HepG2 (cell line): ENCODE measurements at regions not wholly inside any gene's neighbourhood (a gene's known extent, or its start where the extent isn't known, plus 50 kb on each side); places are given as distances from the start of the nearest gene placed in this dataset.
A peak's percentile ranks its signal among the peaks of the same experiment; 100 is the strongest.

ENCODE experiments used
- ATAC-seq: fragments of 200-7000 bp; cut with Tn5 transposase; 3 replicates; pipeline ENCODE4 v1.9.1; 2020; ENCODE audit warnings: mild to moderate bottlenecking, moderate library complexity
- BruUV-seq: library from RNA; stranded (reverse); fragments of 400-500 nt; replicated peaks from 2 replicates; lab custom pipeline; 2021; lab: Mats Ljungman, UMichigan
- CTCF ChIA-PET: fragments of 300-600 bp; formaldehyde crosslinking; extraction: SDS; loops from one replicate; lab custom pipeline; 2021; ENCODE audit warnings: low total read pairs, inconsistent platforms, low intra/inter-chr PET ratio; lab: Yijun Ruan, JAX
- POLR2A ChIA-PET: fragments of 350-600 bp; sonication (Branson Sonifier 250); formaldehyde crosslinking; loops from one replicate; lab custom pipeline; 2020; ENCODE audit warnings: antibody characterized with exemption, inconsistent platforms; lab: Yijun Ruan, JAX
- DNase-seq: peaks from one replicate; pipeline ENCODE4 v3.0.0-alpha.2; 2015; ENCODE audit warnings: low spot score
- FAIRE-seq: peaks from 3 replicates; lab custom pipeline; 2011; peaks lifted over from hg19 to GRCh38; lab: Jason Lieb, UNC
- H2AFZ ChIP-seq: one replicate; pipeline ENCODE4 v1.6.1; 2011; ENCODE audit warnings: low read length, inconsistent platforms
- H3K27ac ChIP-seq: fragments of 300-600 bp; 3 replicates; pipeline ENCODE4 v1.8.0; 2011; ENCODE audit warnings: mixed run types, mild to moderate bottlenecking, mixed read lengths, low read length, inconsistent platforms; ENCODE audit not compliant: insufficient read depth; ENCODE audit errors: extremely low read length
- H3K27me3 ChIP-seq, 2 experiments: fragments of 200-600 bp in 1 of 2; 2 replicates in 1 of 2; 3 replicates in 1 of 2; pipeline versions ENCODE4 v1.6.0 to v1.8.0; 2011; ENCODE audit warnings: low read length in 2 of 2, mild to moderate bottlenecking in 2 of 2, moderate library complexity in 2 of 2, inconsistent platforms in 1 of 2; ENCODE audit not compliant: insufficient read depth in 2 of 2, control insufficient read depth in 1 of 2
- H3K36me3 ChIP-seq, 2 experiments: fragments of 200-600 bp in 1 of 2; replicated peaks in 1 of 2; 2 replicates in 1 of 2; 3 replicates in 1 of 2; pipeline versions ENCODE4 v1.5.1 to v1.8.0; 2011; ENCODE audit warnings: low read length in 2 of 2, inconsistent platforms in 1 of 2; ENCODE audit not compliant: insufficient read depth in 2 of 2, control insufficient read depth in 1 of 2
- H3K4me1 ChIP-seq: 2 replicates; pipeline ENCODE4 v1.5.1; 2012; ENCODE audit warnings: low read length, inconsistent platforms; ENCODE audit not compliant: insufficient read depth
- H3K4me2 ChIP-seq: 2 replicates; pipeline ENCODE4 v1.6.0; 2011; ENCODE audit warnings: low read depth, low read length, inconsistent platforms
- H3K4me3 ChIP-seq, 3 experiments: fragments of 200-600 bp in 1 of 3; sonication (generic), shearing (Covaris generic) in 1 of 3; replicated peaks in 1 of 3; 2 replicates each; pipeline ENCODE4 v1.5.1; 2011 to 2016; ENCODE audit warnings: low read length in 3 of 3, inconsistent platforms in 2 of 3, low read depth in 2 of 3, mild to moderate bottlenecking in 2 of 3, control low read depth in 1 of 3, mixed read lengths in 1 of 3; ENCODE audit not compliant: insufficient read depth in 1 of 3
- H3K79me2 ChIP-seq: one replicate; pipeline ENCODE4 v1.6.1; 2011; ENCODE audit warnings: low read length, inconsistent platforms; ENCODE audit not compliant: insufficient read depth
- H3K9ac ChIP-seq: 2 replicates; pipeline ENCODE4 v1.6.0; 2011; ENCODE audit warnings: mild to moderate bottlenecking, low read depth, low read length, inconsistent platforms; ENCODE audit not compliant: insufficient read depth
- H3K9me3 ChIP-seq: 2 replicates; pipeline ENCODE4 v1.5.1; 2012; ENCODE audit warnings: mild to moderate bottlenecking, low read length
- H4K20me1 ChIP-seq: 2 replicates; pipeline ENCODE4 v1.6.0; 2011; ENCODE audit warnings: inconsistent platforms, mild to moderate bottlenecking, low read length, moderate library complexity; ENCODE audit not compliant: insufficient read depth
- ATF7 ChIP-seq, 2 experiments: fragments of 450-650 bp in 1 of 2; sonication (generic) in 1 of 2; formaldehyde crosslinking in 1 of 2; IDR thresholded peaks; 2 replicates each; pipeline versions ENCODE4 v1.4.0 to v1.6.1; 2016 to 2020; ENCODE audit warnings: antibody characterized with exemption in 1 of 2, mild to moderate bottlenecking in 1 of 2, missing genetic modification reagents in 1 of 2
- CREB1 ChIP-seq, 2 experiments: fragments of 450-650 bp in 1 of 2; IDR thresholded peaks; 2 replicates each; pipeline ENCODE4 v1.6.1; 2016 to 2017; ENCODE audit warnings: control low read depth in 1 of 2, mild to moderate bottlenecking in 1 of 2, missing compliant biosample characterization in 1 of 2, missing genetic modification characterization in 1 of 2
- FLYWCH1 ChIP-seq: sonication (generic); formaldehyde crosslinking; IDR thresholded peaks from 2 replicates; pipeline ENCODE4 v1.8.1; 2023; ENCODE audit warnings: mild to moderate bottlenecking, missing genetic modification reagents
- HNF4G ChIP-seq, 2 experiments: sonication (generic) in 1 of 2; formaldehyde crosslinking in 1 of 2; IDR thresholded peaks; 2 replicates each; pipeline versions ENCODE4 v1.4.0 to v1.6.1; 2011 to 2020; ENCODE audit warnings: borderline replicate concordance in 2 of 2, low read depth in 2 of 2, mild to moderate bottlenecking in 2 of 2, low read length in 1 of 2, missing genetic modification reagents in 1 of 2, moderate library complexity in 1 of 2
- SIX4 ChIP-seq: sonication (generic); formaldehyde crosslinking; IDR thresholded peaks from 2 replicates; pipeline ENCODE4 v1.4.0; 2020; ENCODE audit warnings: missing genetic modification reagents
- TBP ChIP-seq: sonication (generic); formaldehyde crosslinking; IDR thresholded peaks from 2 replicates; pipeline ENCODE4 v1.5.0; 2020; ENCODE audit warnings: missing genetic modification reagents
- ZNF569 ChIP-seq: sonication (generic); formaldehyde crosslinking; IDR thresholded peaks from 2 replicates; pipeline ENCODE4 v1.5.0; 2020; ENCODE audit warnings: mild to moderate bottlenecking, missing genetic modification reagents, moderate library complexity, borderline replicate concordance
- ZNF792 ChIP-seq: IDR thresholded peaks from 2 replicates; pipeline ENCODE4 v1.6.1; 2016
- WGBS: methylation state at CpG from one replicate; pipeline ENCODE4 v1.1.6; 2017; ENCODE audit warnings: low lambda C conversion rate; 5-methylcytosine and 5-hydroxymethylcytosine counted together
- in situ Hi-C: cut with HindIII; loops from 2 replicates; pipeline ENCODE4 v1.10.0; 2017; ENCODE audit warnings: low pct_unique_long_range_greater_than_20kb; ENCODE audit not compliant: extremely low pct_ligation_motif_present
- intact Hi-C: fragments of 100-400 bp; cut with micrococcal nuclease; formaldehyde crosslinking; loops from one replicate; pipeline ENCODE4 v1.10.0; 2022; ENCODE audit not compliant: unreplicated experiment
- TF ChIP-seq, protein P1 (sequence below): IDR thresholded peaks from 2 replicates; pipeline ENCODE4 v1.6.1; 2016; ENCODE audit warnings: mild to moderate bottlenecking
- TF ChIP-seq, protein P2 (sequence below), 2 experiments: IDR thresholded peaks; 2 replicates each; pipeline ENCODE4 v1.6.1; 2011 to 2012; ENCODE audit warnings: low read length in 2 of 2, borderline replicate concordance in 1 of 2, low read depth in 1 of 2, mild to moderate bottlenecking in 1 of 2, moderate library complexity in 1 of 2
- TF ChIP-seq, protein P3 (sequence below): sonication (generic); formaldehyde crosslinking; IDR thresholded peaks from 2 replicates; pipeline ENCODE4 v1.5.1; 2020; ENCODE audit warnings: mild to moderate bottlenecking, missing genetic modification reagents

DNA sequence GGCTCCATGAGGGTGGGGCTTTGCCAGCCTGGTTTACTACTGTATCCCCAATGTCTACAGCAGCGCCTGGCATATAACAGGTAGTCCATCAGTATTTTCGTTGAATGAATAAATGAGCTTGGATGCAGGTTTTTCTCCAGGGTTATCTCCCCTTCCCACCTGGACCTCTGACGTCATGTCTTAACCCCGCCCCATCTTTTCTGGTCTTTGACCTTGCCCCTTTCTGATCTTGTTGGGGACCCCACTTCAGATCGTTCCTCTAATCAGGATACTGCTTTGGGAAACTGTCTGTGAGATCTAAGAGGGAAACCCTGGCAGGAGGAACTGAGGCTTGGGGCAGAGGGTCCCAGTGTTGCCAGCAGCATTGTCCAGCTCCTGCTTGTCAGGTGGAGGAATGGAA is 68.8 kb upstream of the GCSH start:
- no peak overlapping the region for H3K4me3 ChIP-seq
- BruUV-seq: no TSS peak
- no peak overlapping the region for H3K4me2 ChIP-seq

DNA sequence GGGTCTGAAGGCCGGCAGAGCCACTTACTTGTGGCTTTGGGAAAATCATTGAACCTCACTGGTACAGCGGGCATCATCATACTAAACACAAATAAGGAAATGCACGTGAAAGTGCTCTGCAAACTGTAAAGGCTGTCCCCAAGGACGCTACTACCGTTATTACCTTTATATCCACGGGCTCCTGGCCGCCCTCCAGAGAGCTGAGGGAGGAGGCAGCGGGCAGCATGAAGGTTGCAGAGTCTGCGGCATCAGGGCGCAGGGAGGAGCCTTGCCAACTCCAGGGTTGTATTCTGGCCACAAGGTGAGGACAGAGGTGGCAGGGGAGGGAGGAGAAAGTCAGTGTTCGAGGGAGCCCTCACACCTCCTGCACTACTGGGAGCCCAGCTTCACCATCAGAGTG is 68.3 kb upstream of the GCSH start:
- ATAC-seq (no peak), DNase-seq (no peak), FAIRE-seq (no peak)
- no peaks in the 10 kb centered on the region for H4K20me1 ChIP-seq
- no TSS peak for BruUV-seq
- no peaks in the 10 kb centered on the region for H3K36me3 ChIP-seq
- peaks cover 6 to 26% of the 10 kb centered on the region in 2 experiments; a peak in 2 of 5 replicates for H3K27me3 ChIP-seq
- ChIA-PET POLR2A (no interaction called here), CTCF (no interaction called here)
- H3K4me3 ChIP-seq: no peak overlapping the region
- no peaks in the 10 kb centered on the region for H3K79me2 ChIP-seq
- WGBS: 36% methylated on average over 10 of the region's 11 CpGs
- H3K9ac ChIP-seq: no peak overlapping the region
- H3K27ac ChIP-seq: no peak overlapping the region
- in situ Hi-C loops: no loop called here
- no peaks in the 10 kb centered on the region for H3K9me3 ChIP-seq
- intact Hi-C loops: no loop called here
- H2AFZ ChIP-seq: no peak overlapping the region
- H3K4me2 ChIP-seq: no peak overlapping the region
- H3K4me1 ChIP-seq: no peaks in the 10 kb centered on the region
- no peak for TF ChIP-seq HNF4G (IDR thresholded peaks at IDR 0.05; ENCODE audit: borderline replicate concordance, low read depth, low read length)
- TF ChIP-seq HNF4G (CRISPR knock-in tag; IDR thresholded peaks at IDR 0.05; ENCODE audit: borderline replicate concordance, low read depth): no peak
- TF ChIP-seq ZNF569 (CRISPR knock-in tag): no peak
- no peak for TF ChIP-seq TBP (CRISPR knock-in tag)
- TF ChIP-seq, protein P1, sequence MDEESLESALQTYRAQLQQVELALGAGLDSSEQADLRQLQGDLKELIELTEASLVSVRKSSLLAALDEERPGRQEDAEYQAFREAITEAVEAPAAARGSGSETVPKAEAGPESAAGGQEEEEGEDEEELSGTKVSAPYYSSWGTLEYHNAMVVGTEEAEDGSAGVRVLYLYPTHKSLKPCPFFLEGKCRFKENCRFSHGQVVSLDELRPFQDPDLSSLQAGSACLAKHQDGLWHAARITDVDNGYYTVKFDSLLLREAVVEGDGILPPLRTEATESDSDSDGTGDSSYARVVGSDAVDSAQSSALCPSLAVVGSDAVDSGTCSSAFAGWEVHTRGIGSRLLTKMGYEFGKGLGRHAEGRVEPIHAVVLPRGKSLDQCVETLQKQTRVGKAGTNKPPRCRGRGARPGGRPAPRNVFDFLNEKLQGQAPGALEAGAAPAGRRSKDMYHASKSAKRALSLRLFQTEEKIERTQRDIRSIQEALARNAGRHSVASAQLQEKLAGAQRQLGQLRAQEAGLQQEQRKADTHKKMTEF (CRISPR knock-in tag): no peak
- no peak for TF ChIP-seq ZNF792 (CRISPR knock-in tag)
- TF ChIP-seq, protein P2, sequence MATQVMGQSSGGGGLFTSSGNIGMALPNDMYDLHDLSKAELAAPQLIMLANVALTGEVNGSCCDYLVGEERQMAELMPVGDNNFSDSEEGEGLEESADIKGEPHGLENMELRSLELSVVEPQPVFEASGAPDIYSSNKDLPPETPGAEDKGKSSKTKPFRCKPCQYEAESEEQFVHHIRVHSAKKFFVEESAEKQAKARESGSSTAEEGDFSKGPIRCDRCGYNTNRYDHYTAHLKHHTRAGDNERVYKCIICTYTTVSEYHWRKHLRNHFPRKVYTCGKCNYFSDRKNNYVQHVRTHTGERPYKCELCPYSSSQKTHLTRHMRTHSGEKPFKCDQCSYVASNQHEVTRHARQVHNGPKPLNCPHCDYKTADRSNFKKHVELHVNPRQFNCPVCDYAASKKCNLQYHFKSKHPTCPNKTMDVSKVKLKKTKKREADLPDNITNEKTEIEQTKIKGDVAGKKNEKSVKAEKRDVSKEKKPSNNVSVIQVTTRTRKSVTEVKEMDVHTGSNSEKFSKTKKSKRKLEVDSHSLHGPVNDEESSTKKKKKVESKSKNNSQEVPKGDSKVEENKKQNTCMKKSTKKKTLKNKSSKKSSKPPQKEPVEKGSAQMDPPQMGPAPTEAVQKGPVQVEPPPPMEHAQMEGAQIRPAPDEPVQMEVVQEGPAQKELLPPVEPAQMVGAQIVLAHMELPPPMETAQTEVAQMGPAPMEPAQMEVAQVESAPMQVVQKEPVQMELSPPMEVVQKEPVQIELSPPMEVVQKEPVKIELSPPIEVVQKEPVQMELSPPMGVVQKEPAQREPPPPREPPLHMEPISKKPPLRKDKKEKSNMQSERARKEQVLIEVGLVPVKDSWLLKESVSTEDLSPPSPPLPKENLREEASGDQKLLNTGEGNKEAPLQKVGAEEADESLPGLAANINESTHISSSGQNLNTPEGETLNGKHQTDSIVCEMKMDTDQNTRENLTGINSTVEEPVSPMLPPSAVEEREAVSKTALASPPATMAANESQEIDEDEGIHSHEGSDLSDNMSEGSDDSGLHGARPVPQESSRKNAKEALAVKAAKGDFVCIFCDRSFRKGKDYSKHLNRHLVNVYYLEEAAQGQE (IDR thresholded peaks at IDR 0.05; ENCODE audit: borderline replicate concordance in 1 of 2, low read depth in 1 of 2, low read length in 2 of 2): no peak
- TF ChIP-seq, protein P3, sequence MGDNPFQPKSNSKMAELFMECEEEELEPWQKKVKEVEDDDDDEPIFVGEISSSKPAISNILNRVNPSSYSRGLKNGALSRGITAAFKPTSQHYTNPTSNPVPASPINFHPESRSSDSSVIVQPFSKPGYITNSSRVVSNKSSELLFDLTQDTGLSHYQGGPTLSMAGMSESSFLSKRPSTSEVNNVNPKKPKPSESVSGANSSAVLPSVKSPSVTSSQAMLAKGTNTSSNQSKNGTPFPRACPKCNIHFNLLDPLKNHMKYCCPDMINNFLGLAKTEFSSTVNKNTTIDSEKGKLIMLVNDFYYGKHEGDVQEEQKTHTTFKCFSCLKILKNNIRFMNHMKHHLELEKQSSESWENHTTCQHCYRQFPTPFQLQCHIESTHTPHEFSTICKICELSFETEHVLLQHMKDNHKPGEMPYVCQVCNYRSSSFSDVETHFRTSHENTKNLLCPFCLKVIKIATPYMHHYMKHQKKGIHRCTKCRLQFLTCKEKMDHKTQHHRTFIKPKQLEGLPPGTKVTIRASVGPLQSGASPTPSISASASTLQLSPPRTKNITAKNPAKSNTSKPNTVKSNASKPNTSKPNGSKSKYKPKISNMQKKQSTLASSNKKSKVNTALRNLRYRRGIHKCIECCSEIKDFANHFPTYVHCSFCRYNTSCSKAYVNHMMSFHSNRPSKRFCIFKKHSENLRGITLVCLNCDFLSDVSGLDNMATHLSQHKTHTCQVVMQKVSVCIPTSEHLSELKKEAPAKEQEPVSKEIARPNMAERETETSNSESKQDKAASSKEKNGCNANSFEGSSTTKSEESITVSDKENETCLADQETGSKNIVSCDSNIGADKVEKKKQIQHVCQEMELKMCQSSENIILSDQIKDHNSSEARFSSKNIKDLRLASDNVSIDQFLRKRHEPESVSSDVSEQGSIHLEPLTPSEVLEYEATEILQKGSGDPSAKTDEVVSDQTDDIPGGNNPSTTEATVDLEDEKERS: no peak
- TF ChIP-seq FLYWCH1 (CRISPR knock-in tag): no peak

More for the DNA sequence above, 68.8 kb upstream of the GCSH start:
- 24% methylated on average over 5 of the region's 5 CpGs for WGBS
- ATAC-seq: no peak
- DNase-seq: no peak
- Histone ChIP-seq H3K27me3 (peaks cover 4 to 22% of the 10 kb centered on the region in 2 experiments; a peak in 2 of 5 replicates), H2AFZ (no peak overlapping the region), H3K79me2 (no peaks in the 10 kb centered on the region), H3K36me3 (no peaks in the 10 kb centered on the region), H4K20me1 (no peaks in the 10 kb centered on the region), H3K4me1 (no peaks in the 10 kb centered on the region), H3K27ac (no peak overlapping the region), H3K9ac (no peak overlapping the region), H3K9me3 (no peaks in the 10 kb centered on the region)
- no peak for FAIRE-seq
- CTCF ChIA-PET: no interaction called here
- in situ Hi-C loops: no loop called here
- intact Hi-C loops: no loop called here
- POLR2A ChIA-PET: no interaction called here
- peak; percentile 94 for TF ChIP-seq CREB1 (IDR thresholded peaks at IDR 0.05)
- TF ChIP-seq CREB1 (CRISPR knock-in tag; IDR thresholded peaks at IDR 0.05): no peak
- no peak for TF ChIP-seq SIX4
- TF ChIP-seq ATF7 (IDR thresholded peaks at IDR 0.05): peak; percentile 91
- no peak for TF ChIP-seq ATF7 (CRISPR knock-in tag; IDR thresholded peaks at IDR 0.05)
